HCT116 (cell line): ENCODE measurements at regions not wholly inside any gene's neighbourhood (a gene's known extent, or its start where the extent isn't known, plus 50 kb on each side); places are given as distances from the start of the nearest gene placed in this dataset.

Experiments
- ATAC-seq: fragments of 200-7000 bp; cut with Tn5 transposase; 2 replicates; pipeline ENCODE4 v1.9.1; 2020; ENCODE audit warnings: mild to moderate bottlenecking, moderate library complexity
- BruUV-seq: library from RNA; stranded (reverse); fragments of 400-500 nt; replicated peaks from 2 replicates; lab custom pipeline; 2021; lab: Mats Ljungman, UMichigan
- CTCF ChIA-PET: fragments of 300-600 bp; sonication (Branson Sonifier 250); formaldehyde crosslinking; loops from one replicate; lab custom pipeline; 2021; ENCODE audit warnings: antibody characterized with exemption; lab: Charles Lee
- POLR2A ChIA-PET: fragments of 300-600, 350-600 bp; sonication (Branson Sonifier 250); formaldehyde crosslinking; loops from one replicate; lab custom pipeline; 2021; ENCODE audit warnings: antibody characterized with exemption; lab: Charles Lee
- RAD21 ChIA-PET, 2 experiments: fragments of 300-600 bp; sonication (Branson Sonifier 250); formaldehyde crosslinking; loops; one replicate each; lab custom pipeline; 2023; ENCODE audit warnings: low total read pairs in 2 of 2; ENCODE audit not compliant: uncharacterized antibody in 2 of 2, unreplicated experiment in 2 of 2, low non-redundant PET in 1 of 2; lab: Charles Lee
- DNase-seq: peaks from one replicate; pipeline ENCODE4 v3.0.0-alpha.2; 2010; ENCODE audit warnings: low read depth, low spot score
- H2AFZ ChIP-seq: fragments of 200-600 bp; shearing (Covaris generic), sonication (generic); 2 replicates; pipeline ENCODE4 v1.6.1; 2017; ENCODE audit warnings: low read depth, mixed run types, mixed read lengths, antibody characterized with exemption, low read length; ENCODE audit not compliant: poor library complexity, severe bottlenecking
- H3K27ac ChIP-seq: 2 replicates; pipeline ENCODE4 v1.5.1; 2012; ENCODE audit warnings: low read depth, low read length
- H3K27me3 ChIP-seq: fragments of 200-600 bp; sonication (generic); 2 replicates; pipeline ENCODE4 v1.6.1; 2016; ENCODE audit warnings: mixed run types, low read length, mixed read lengths; ENCODE audit not compliant: insufficient read depth
- H3K36me3 ChIP-seq, 2 experiments: fragments of 200-500 bp in 1 of 2; fragments of 200-600 bp in 1 of 2; sonication (Bioruptor generic) in 1 of 2; sonication (generic) in 1 of 2; 2 replicates each; pipeline versions ENCODE4 v1.5.1 to v1.6.1; 2014 to 2016; ENCODE audit warnings: low read length in 2 of 2, inconsistent platforms in 1 of 2, mixed read lengths in 1 of 2, mixed run types in 1 of 2; ENCODE audit not compliant: insufficient read depth in 2 of 2, control insufficient read depth in 1 of 2
- H3K4me1 ChIP-seq, 2 experiments: fragments of 200-600 bp in 1 of 2; sonication (generic) in 1 of 2; 2 replicates each; pipeline versions ENCODE4 v1.5.1 to v1.6.1; 2012 to 2017; ENCODE audit warnings: low read length in 2 of 2, inconsistent platforms in 1 of 2, mild to moderate bottlenecking in 1 of 2, mixed read lengths in 1 of 2, mixed run types in 1 of 2, moderate library complexity in 1 of 2; ENCODE audit not compliant: insufficient read depth in 2 of 2, control insufficient read depth in 1 of 2
- H3K4me2 ChIP-seq: fragments of 200-600 bp; sonication (generic); 2 replicates; pipeline ENCODE4 v1.6.1; 2017; ENCODE audit warnings: mixed run types, low read length, mixed read lengths
- H3K4me3 ChIP-seq, 2 experiments: fragments of 200-600 bp in 1 of 2; sonication (generic) in 1 of 2; replicated peaks in 1 of 2; 2 replicates each; pipeline ENCODE4 v1.5.1; 2011 to 2016; ENCODE audit warnings: low read length in 2 of 2, control low read depth in 1 of 2, low read depth in 1 of 2, mild to moderate bottlenecking in 1 of 2, mixed read lengths in 1 of 2, mixed run types in 1 of 2
- H3K79me2 ChIP-seq: fragments of 200-600 bp; sonication (generic); 2 replicates; pipeline ENCODE4 v1.6.1; 2017; ENCODE audit warnings: mild to moderate bottlenecking, mixed run types, low read length, moderate library complexity, mixed read lengths; ENCODE audit not compliant: insufficient read depth
- H3K9ac ChIP-seq: fragments of 200-600 bp; sonication (generic); 2 replicates; pipeline ENCODE4 v1.6.1; 2016; ENCODE audit warnings: low read length, mixed read lengths
- H3K9me2 ChIP-seq: fragments of 200-600 bp; sonication (generic), shearing (Covaris generic); 2 replicates; pipeline ENCODE4 v1.6.1; 2017; ENCODE audit warnings: mixed run types, mild to moderate bottlenecking, moderate library complexity; ENCODE audit not compliant: insufficient read depth
- H3K9me3 ChIP-seq, 2 experiments: fragments of 200-500 bp in 1 of 2; fragments of 200-600 bp in 1 of 2; sonication (Bioruptor generic) in 1 of 2; sonication (generic) in 1 of 2; 2 replicates each; pipeline ENCODE4 v1.6.1; 2014 to 2017; ENCODE audit warnings: low read length in 2 of 2, mixed read lengths in 2 of 2, inconsistent platforms in 1 of 2, low read depth in 1 of 2, mild to moderate bottlenecking in 1 of 2, mixed run types in 1 of 2, moderate library complexity in 1 of 2; ENCODE audit not compliant: control insufficient read depth in 1 of 2, insufficient read depth in 1 of 2
- H4K20me1 ChIP-seq: fragments of 200-600 bp; sonication (generic), shearing (Covaris generic); 2 replicates; pipeline ENCODE4 v1.6.1; 2017; ENCODE audit warnings: mixed run types, mild to moderate bottlenecking, moderate library complexity; ENCODE audit not compliant: insufficient read depth
- ATF3 ChIP-seq: IDR thresholded peaks from 2 replicates; pipeline ENCODE4 v1.6.1; 2012
- CBX3 ChIP-seq: IDR thresholded peaks from 2 replicates; pipeline ENCODE4 v1.6.1; 2012; ENCODE audit warnings: low read depth
- CEBPB ChIP-seq: IDR thresholded peaks from 2 replicates; pipeline ENCODE4 v1.6.1; 2012; ENCODE audit warnings: low read depth
- CTCF ChIP-seq, 3 experiments: fragments of 200-600 bp in 1 of 3; sonication (generic) in 1 of 3; IDR thresholded peaks in 2 of 3; conservative IDR thresholded peaks in 1 of 3; 2 replicates each; pipeline ENCODE4 v1.5.1; 2012 to 2017; ENCODE audit warnings: low read depth in 2 of 3, low read length in 2 of 3, antibody characterized with exemption in 1 of 3, borderline replicate concordance in 1 of 3, control low read depth in 1 of 3, mild to moderate bottlenecking in 1 of 3, mixed read lengths in 1 of 3, mixed run types in 1 of 3, moderate library complexity in 1 of 3; ENCODE audit not compliant: insufficient read depth in 1 of 3
- EGR1 ChIP-seq: IDR thresholded peaks from 2 replicates; pipeline ENCODE4 v1.6.1; 2012; ENCODE audit warnings: low read depth
- ELF1 ChIP-seq: IDR thresholded peaks from 2 replicates; pipeline ENCODE4 v1.6.1; 2012; ENCODE audit warnings: low read depth, borderline replicate concordance
- EZH2 ChIP-seq: fragments of 200-600 bp; sonication (generic); IDR thresholded peaks from 2 replicates; pipeline ENCODE4 v1.6.1; 2017; ENCODE audit warnings: antibody characterized with exemption, mixed run types
- EZH2phosphoT487 ChIP-seq: fragments of 200-600 bp; IDR thresholded peaks from 2 replicates; pipeline ENCODE4 v1.6.1; 2018; ENCODE audit warnings: antibody characterized with exemption, borderline replicate concordance
- FOSL1 ChIP-seq: IDR thresholded peaks from 2 replicates; pipeline ENCODE4 v1.6.1; 2012; ENCODE audit warnings: low read depth
- MAX ChIP-seq: IDR thresholded peaks from 2 replicates; pipeline ENCODE4 v1.6.1; 2012
- POLR2AphosphoS5 ChIP-seq: IDR thresholded peaks from 2 replicates; pipeline ENCODE4 v1.6.1; 2011; ENCODE audit warnings: mild to moderate bottlenecking, low read depth, low read length, moderate library complexity
- RAD21 ChIP-seq: IDR thresholded peaks from 2 replicates; pipeline ENCODE4 v1.6.1; 2012; ENCODE audit warnings: low read depth, mild to moderate bottlenecking
- REST ChIP-seq: IDR thresholded peaks from 2 replicates; pipeline ENCODE4 v1.6.1; 2012; ENCODE audit warnings: low read depth
- SIN3A ChIP-seq: IDR thresholded peaks from 2 replicates; pipeline ENCODE4 v1.6.1; 2012; ENCODE audit warnings: low read depth
- SP1 ChIP-seq: IDR thresholded peaks from 2 replicates; pipeline ENCODE4 v1.6.1; 2012; ENCODE audit warnings: low read depth
- SRF ChIP-seq: IDR thresholded peaks from 2 replicates; pipeline ENCODE4 v1.6.1; 2012; ENCODE audit warnings: low read depth
- TCF7L2 ChIP-seq: IDR thresholded peaks from 2 replicates; pipeline ENCODE4 v1.7.0; 2011; ENCODE audit warnings: borderline replicate concordance, inconsistent platforms; ENCODE audit not compliant: insufficient read depth, insufficient read length; ENCODE audit errors: extremely low read depth
- YY1 ChIP-seq: IDR thresholded peaks from 2 replicates; pipeline ENCODE4 v1.6.1; 2011; ENCODE audit warnings: low read length, low read depth, moderate library complexity, mild to moderate bottlenecking; ENCODE audit not compliant: insufficient replicate concordance; ENCODE audit errors: extremely low read depth
- ZNF274 ChIP-seq: fragments of 200-500 bp; sonication (Bioruptor generic); IDR thresholded peaks from 2 replicates; pipeline ENCODE4 v1.6.1; 2014; ENCODE audit warnings: mild to moderate bottlenecking, low read depth, low read length, inconsistent platforms
- intact Hi-C: fragments of 100-400 bp; cut with micrococcal nuclease; formaldehyde crosslinking; loops from 2 replicates; pipeline ENCODE4 v1.10.0; 2022

- CTCF ChIA-PET = no interaction called here
- no peaks in the 10 kb centered on the region for H3K9me3 ChIP-seq
- H3K4me2 ChIP-seq = no peak overlapping the region
- H3K9ac ChIP-seq = no peak overlapping the region
- no peak overlapping the region for H2AFZ ChIP-seq
- no peak overlapping the region for H3K4me3 ChIP-seq
- H3K79me2 ChIP-seq = no peaks in the 10 kb centered on the region
- no peaks in the 10 kb centered on the region for H3K27me3 ChIP-seq
- H3K27ac ChIP-seq = no peak overlapping the region
- RAD21 ChIA-PET = no interaction called here
- no peaks in the 10 kb centered on the region for H3K4me1 ChIP-seq
- 0 out of 2 replicates have a peak, but pooled peaks cover 4% of the 10 kb centered on the region for H3K9me2 ChIP-seq
- H3K36me3 ChIP-seq = no peaks in the 10 kb centered on the region
- POLR2A ChIA-PET = no interaction called here
- ATAC-seq = no peak
- no TSS peak for BruUV-seq
- TF ChIP-seq EZH2phosphoT487 (no peak), CEBPB (no peak), CBX3 (no peak), ATF3 (no peak), MAX (no peak), YY1 (no peak), SIN3A (no peak), TCF7L2 (no peak), REST (no peak), RAD21 (no peak), POLR2AphosphoS5 (no peak), ELF1 (no peak), FOSL1 (no peak), EZH2 (no peak), EGR1 (no peak), SP1 (no peak), CTCF (IDR thresholded peaks at IDR 0.05 in 2 of 3, conservative IDR thresholded peaks at IDR 0.05 in 1 of 3; ENCODE audit: borderline replicate concordance in 1 of 3, insufficient read depth in 1 of 3, low read depth in 2 of 3, low read length in 2 of 3) (no peak), SRF (no peak), ZNF274 (no peak)
- DNase-seq = no peak
- intact Hi-C loops = no loop called here
- no peaks in the 10 kb centered on the region for H4K20me1 ChIP-seq
These were observed 851.9 kb downstream of the NR2F1-AS1 start for GRCh38 chr5:92729088-92729487.
